H1 (cell line): ENCODE measurements at regions not wholly inside any gene's neighbourhood (a gene's known extent, or its start where the extent isn't known, plus 50 kb on each side); places are given as distances from the start of the nearest gene placed in this dataset.

Experiments
- CTCF ChIA-PET: fragments of 300-600 bp; sonication (Branson Sonifier 250); formaldehyde crosslinking; loops from one replicate; lab custom pipeline; 2021; ENCODE audit not compliant: partially characterized antibody; lab: Charles Lee
- POLR2A ChIA-PET: fragments of 300-600 bp; sonication (Branson Sonifier 250); formaldehyde crosslinking; loops from one replicate; lab custom pipeline; 2021; ENCODE audit warnings: inconsistent platforms; ENCODE audit not compliant: partially characterized antibody; lab: Charles Lee
- DNase-seq, 2 experiments: peaks; one replicate each; pipeline versions ENCODE4 v3.0.0 to v3.0.0-alpha.2; 2010 to 2022; ENCODE audit warnings: low spot score in 2 of 2, low read depth in 1 of 2, mixed read lengths in 1 of 2
- FAIRE-seq: peaks from 2 replicates; lab custom pipeline; 2011; peaks lifted over from hg19 to GRCh38; lab: Jason Lieb, UNC
- H2AFZ ChIP-seq: 2 replicates; pipeline ENCODE4 v1.8.1; 2012; ENCODE audit warnings: low read length, inconsistent platforms
- H2AK5ac ChIP-seq: 2 replicates; pipeline ENCODE4 v1.6.1; 2013; ENCODE audit warnings: low read depth, low read length
- H2BK120ac ChIP-seq: replicated peaks from 2 replicates; pipeline ENCODE3; 2013; ENCODE audit warnings: low read depth, low read length, inconsistent platforms
- H2BK12ac ChIP-seq: 2 replicates; pipeline ENCODE4 v1.6.1; 2013; ENCODE audit warnings: low read depth, low read length
- H2BK15ac ChIP-seq: 2 replicates; pipeline ENCODE4 v1.6.1; 2013; ENCODE audit warnings: low read length
- H2BK20ac ChIP-seq: 2 replicates; pipeline ENCODE4 v1.6.1; 2013; ENCODE audit warnings: low read length
- H2BK5ac ChIP-seq: 2 replicates; pipeline ENCODE4 v1.6.1; 2013; ENCODE audit warnings: low read depth, low read length
- H3K14ac ChIP-seq: 2 replicates; pipeline ENCODE4 v1.6.1; 2013; ENCODE audit warnings: inconsistent platforms; ENCODE audit not compliant: insufficient read length
- H3K18ac ChIP-seq: 2 replicates; pipeline ENCODE4 v1.6.1; 2013; ENCODE audit warnings: low read length; ENCODE audit errors: extremely low read depth
- H3K23ac ChIP-seq: 2 replicates; pipeline ENCODE4 v1.6.1; 2013; ENCODE audit warnings: inconsistent platforms; ENCODE audit not compliant: insufficient read length
- H3K23me2 ChIP-seq: 2 replicates; pipeline ENCODE4 v1.6.1; 2013; ENCODE audit warnings: low read depth, low read length
- H3K27ac ChIP-seq: 2 replicates; pipeline ENCODE4 v1.6.1; 2011; ENCODE audit warnings: low read depth, low read length, inconsistent platforms
- H3K27me3 ChIP-seq, 4 experiments: replicated peaks in 1 of 4; 1 replicate in 1 of 4; 2 replicates in 3 of 4; pipeline versions ENCODE4 v1.6.1 to v1.8.1; 2011 to 2013; ENCODE audit warnings: low read length in 3 of 4, mild to moderate bottlenecking in 3 of 4, inconsistent platforms in 2 of 4, mixed read lengths in 2 of 4, moderate library complexity in 1 of 4; ENCODE audit not compliant: control insufficient read depth in 3 of 4, insufficient read depth in 3 of 4; ENCODE audit errors: extremely low read depth in 1 of 4
- H3K36me3 ChIP-seq, 4 experiments: 2 replicates each; pipeline versions ENCODE4 v1.6.1 to v1.8.1; 2011 to 2013; ENCODE audit warnings: mild to moderate bottlenecking in 4 of 4, low read length in 3 of 4, moderate library complexity in 2 of 4, control low read depth in 1 of 4, inconsistent platforms in 1 of 4; ENCODE audit not compliant: insufficient read depth in 4 of 4, control insufficient read depth in 2 of 4
- H3K4ac ChIP-seq: replicated peaks from 2 replicates; pipeline ENCODE3; 2013; ENCODE audit warnings: low read length, low read depth, mixed read lengths, inconsistent platforms; ENCODE audit not compliant: insufficient read length
- H3K4me1 ChIP-seq, 4 experiments: replicated peaks in 1 of 4; 1 replicate in 1 of 4; 2 replicates in 3 of 4; pipeline versions ENCODE4 v1.6.1 to v1.8.1; 2011 to 2013; ENCODE audit warnings: low read length in 3 of 4, inconsistent platforms in 2 of 4, mixed read lengths in 1 of 4; ENCODE audit not compliant: insufficient read depth in 4 of 4, control insufficient read depth in 3 of 4
- H3K4me2 ChIP-seq, 2 experiments: 2 replicates each; pipeline versions ENCODE4 v1.6.1 to v1.8.1; 2011 to 2013; ENCODE audit warnings: low read depth in 2 of 2, low read length in 2 of 2, control low read depth in 1 of 2, inconsistent platforms in 1 of 2, mild to moderate bottlenecking in 1 of 2; ENCODE audit not compliant: insufficient read depth in 1 of 2
- H3K4me3 ChIP-seq, 4 experiments: fragments of 200-600, 300-600 bp in 1 of 4; sonication (generic), shearing (Covaris generic), sonication (Bioruptor Twin) in 1 of 4; 2 replicates each; pipeline versions ENCODE4 v1.5.1 to v1.8.1; 2011 to 2016; ENCODE audit warnings: low read length in 4 of 4, low read depth in 3 of 4, control low read depth in 2 of 4, inconsistent platforms in 2 of 4, mild to moderate bottlenecking in 2 of 4, mixed read lengths in 1 of 4, moderate library complexity in 1 of 4; ENCODE audit not compliant: insufficient read depth in 2 of 4; ENCODE audit errors: extremely low read depth in 1 of 4
- H3K56ac ChIP-seq: replicated peaks from 2 replicates; pipeline ENCODE3; 2013; ENCODE audit warnings: low read depth, mild to moderate bottlenecking, mixed read lengths, low read length, inconsistent platforms; ENCODE audit not compliant: insufficient read length
- H3K79me1 ChIP-seq: 2 replicates; pipeline ENCODE4 v1.6.1; 2013; ENCODE audit warnings: low read depth, low read length, control low read depth
- H3K79me2 ChIP-seq, 2 experiments: 2 replicates each; pipeline versions ENCODE4 v1.6.1 to v1.8.1; 2012 to 2013; ENCODE audit warnings: low read length in 2 of 2, mild to moderate bottlenecking in 2 of 2, inconsistent platforms in 1 of 2; ENCODE audit not compliant: insufficient read depth in 2 of 2, control insufficient read depth in 1 of 2
- H3K9ac ChIP-seq, 4 experiments: replicated peaks in 1 of 4; 1 replicate in 1 of 4; 2 replicates in 3 of 4; pipeline versions ENCODE4 v1.6.1 to v1.8.1; 2011 to 2013; ENCODE audit warnings: low read depth in 3 of 4, low read length in 3 of 4, control low read depth in 2 of 4, mild to moderate bottlenecking in 2 of 4, moderate library complexity in 2 of 4, inconsistent platforms in 1 of 4; ENCODE audit errors: extremely low read depth in 1 of 4
- H3K9me3 ChIP-seq, 2 experiments: 2 replicates each; pipeline versions ENCODE4 v1.6.1 to v1.8.1; 2012 to 2013; ENCODE audit warnings: mild to moderate bottlenecking in 2 of 2, moderate library complexity in 2 of 2, control low read depth in 1 of 2, inconsistent platforms in 1 of 2, low read depth in 1 of 2, low read length in 1 of 2, mixed read lengths in 1 of 2; ENCODE audit not compliant: insufficient read depth in 2 of 2
- H4K20me1 ChIP-seq, 2 experiments: replicated peaks in 1 of 2; 2 replicates each; pipeline versions ENCODE3 to v1.8.1; 2011 to 2013; ENCODE audit warnings: inconsistent platforms in 2 of 2, low read length in 2 of 2, mild to moderate bottlenecking in 1 of 2; ENCODE audit not compliant: insufficient read depth in 2 of 2, control insufficient read depth in 1 of 2
- H4K5ac ChIP-seq: 2 replicates; pipeline ENCODE4 v1.6.1; 2013; ENCODE audit warnings: low read length, low read depth, mixed read lengths, inconsistent platforms; ENCODE audit not compliant: insufficient read length
- H4K8ac ChIP-seq: 2 replicates; pipeline ENCODE4 v1.8.0; 2013; ENCODE audit warnings: mild to moderate bottlenecking, moderate library complexity, low read length, inconsistent platforms; ENCODE audit not compliant: insufficient read depth; ENCODE audit errors: extremely low read depth
- H4K91ac ChIP-seq: replicated peaks from 2 replicates; pipeline ENCODE3; 2013; ENCODE audit warnings: low read length, mixed read lengths, inconsistent platforms; ENCODE audit not compliant: insufficient read length
- CEBPB ChIP-seq: IDR thresholded peaks from 2 replicates; pipeline ENCODE4 v1.6.1; 2012; ENCODE audit warnings: low read depth, low read length
- NANOG ChIP-seq: IDR thresholded peaks from 2 replicates; pipeline ENCODE4 v1.6.1; 2011; ENCODE audit warnings: low read length, low read depth, mild to moderate bottlenecking, inconsistent platforms; ENCODE audit not compliant: insufficient read depth, poor library complexity, severe bottlenecking
- NRF1 ChIP-seq: IDR thresholded peaks from 2 replicates; pipeline ENCODE4 v1.6.1; 2011; ENCODE audit warnings: mild to moderate bottlenecking, low read depth, low read length, improper control_type of control experiment
- POLR2A ChIP-seq, 2 experiments: IDR thresholded peaks; 1 replicate in 1 of 2; 2 replicates in 1 of 2; pipeline ENCODE4 v1.6.1; 2011; ENCODE audit warnings: low read depth in 2 of 2, low read length in 2 of 2, mild to moderate bottlenecking in 2 of 2; ENCODE audit errors: control extremely low read depth in 1 of 2
- POU5F1 ChIP-seq: IDR thresholded peaks from 2 replicates; pipeline ENCODE4 v1.6.1; 2011; ENCODE audit warnings: low read depth, mild to moderate bottlenecking, low read length, moderate library complexity
- RAD21 ChIP-seq, 2 experiments: IDR thresholded peaks in 1 of 2; conservative IDR thresholded peaks in 1 of 2; 2 replicates each; pipeline ENCODE4 v1.6.1; 2011; ENCODE audit warnings: low read depth in 2 of 2, low read length in 2 of 2, improper control_type of control experiment in 1 of 2, inconsistent platforms in 1 of 2, mild to moderate bottlenecking in 1 of 2, moderate library complexity in 1 of 2
- RBBP5 ChIP-seq: IDR thresholded peaks from 2 replicates; pipeline ENCODE4 v1.7.1; 2012; ENCODE audit warnings: low read depth, mild to moderate bottlenecking, inconsistent platforms, low read length, moderate library complexity, borderline replicate concordance
- RFX5 ChIP-seq: IDR thresholded peaks from 2 replicates; pipeline ENCODE4 v1.6.1; 2011; ENCODE audit warnings: low read depth, low read length, improper control_type of control experiment, borderline replicate concordance
- USF2 ChIP-seq: IDR thresholded peaks from 2 replicates; pipeline ENCODE4 v1.6.1; 2011; ENCODE audit warnings: low read length, improper control_type of control experiment
- WGBS, 2 experiments: shearing (Covaris generic) in 1 of 2; methylation state at CpG; one replicate each; pipeline versions ENCODE4 v1.1.6 to v1.1.7; 2013 to 2015; ENCODE audit warnings: low lambda C conversion rate in 2 of 2, mixed read lengths in 2 of 2, inconsistent platforms in 1 of 2, low coverage in 1 of 2, missing lambda C conversion rate in 1 of 2; ENCODE audit not compliant: insufficient replicate concordance in 2 of 2, insufficient coverage in 1 of 2, insufficient read length in 1 of 2; ENCODE audit errors: extremely low coverage in 1 of 2, missing lambda C conversion rate in 1 of 2; 5-methylcytosine and 5-hydroxymethylcytosine counted together
- TF ChIP-seq, protein P1 (sequence below), 3 experiments: IDR thresholded peaks; 1 replicate in 2 of 3; 2 replicates in 1 of 3; pipeline versions ENCODE4 v1.5.1 to v1.6.1; 2011; ENCODE audit warnings: low read length in 3 of 3, mild to moderate bottlenecking in 3 of 3, inconsistent platforms in 2 of 3, low read depth in 1 of 3, moderate library complexity in 1 of 3; ENCODE audit not compliant: insufficient read depth in 1 of 3; ENCODE audit errors: control extremely low read depth in 1 of 3

DNA sequence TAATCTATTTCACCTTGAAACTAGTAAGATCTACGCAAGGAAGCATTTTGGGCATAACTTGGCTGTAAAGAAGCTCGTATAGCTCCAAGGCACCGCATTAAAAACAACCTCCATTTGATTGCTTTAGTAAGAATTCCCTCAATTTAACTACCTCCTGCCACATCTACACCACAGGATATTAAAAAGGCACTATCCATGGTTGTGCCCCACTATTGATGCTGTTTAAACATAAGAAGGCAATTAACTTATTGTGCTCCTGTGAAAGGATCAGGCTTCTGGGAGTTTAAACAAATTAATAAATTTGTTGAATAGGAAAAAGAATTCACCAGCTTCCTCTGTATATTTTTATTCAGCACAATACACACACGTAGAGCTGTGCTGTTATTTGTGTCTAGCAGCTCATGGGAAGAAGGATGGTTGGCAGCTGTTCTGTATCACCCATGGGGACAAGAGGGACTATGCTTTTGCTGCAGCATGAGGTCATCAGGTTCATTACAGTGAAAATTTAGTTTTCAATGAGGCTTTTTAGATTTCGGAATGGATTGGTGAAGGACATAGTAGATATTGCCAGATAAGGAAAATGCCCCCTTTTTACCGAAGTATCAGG is 513.3 kb downstream of the HAO1 start:
- no peak overlapping the region for H3K9ac ChIP-seq
- TF ChIP-seq NANOG (no peak), RAD21 (IDR thresholded peaks at IDR 0.05 in 1 of 2, conservative IDR thresholded peaks at IDR 0.05 in 1 of 2; ENCODE audit: low read depth in 2 of 2, low read length in 2 of 2) (no peak), CEBPB (no peak), RBBP5 (no peak), POU5F1 (no peak), RFX5 (no peak), NRF1 (no peak), USF2 (no peak), POLR2A (IDR thresholded peaks at IDR 0.05; ENCODE audit: control extremely low read depth in 1 of 2, low read depth in 2 of 2, low read length in 2 of 2) (no peak)
- TF ChIP-seq, protein P1, sequence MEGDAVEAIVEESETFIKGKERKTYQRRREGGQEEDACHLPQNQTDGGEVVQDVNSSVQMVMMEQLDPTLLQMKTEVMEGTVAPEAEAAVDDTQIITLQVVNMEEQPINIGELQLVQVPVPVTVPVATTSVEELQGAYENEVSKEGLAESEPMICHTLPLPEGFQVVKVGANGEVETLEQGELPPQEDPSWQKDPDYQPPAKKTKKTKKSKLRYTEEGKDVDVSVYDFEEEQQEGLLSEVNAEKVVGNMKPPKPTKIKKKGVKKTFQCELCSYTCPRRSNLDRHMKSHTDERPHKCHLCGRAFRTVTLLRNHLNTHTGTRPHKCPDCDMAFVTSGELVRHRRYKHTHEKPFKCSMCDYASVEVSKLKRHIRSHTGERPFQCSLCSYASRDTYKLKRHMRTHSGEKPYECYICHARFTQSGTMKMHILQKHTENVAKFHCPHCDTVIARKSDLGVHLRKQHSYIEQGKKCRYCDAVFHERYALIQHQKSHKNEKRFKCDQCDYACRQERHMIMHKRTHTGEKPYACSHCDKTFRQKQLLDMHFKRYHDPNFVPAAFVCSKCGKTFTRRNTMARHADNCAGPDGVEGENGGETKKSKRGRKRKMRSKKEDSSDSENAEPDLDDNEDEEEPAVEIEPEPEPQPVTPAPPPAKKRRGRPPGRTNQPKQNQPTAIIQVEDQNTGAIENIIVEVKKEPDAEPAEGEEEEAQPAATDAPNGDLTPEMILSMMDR (IDR thresholded peaks at IDR 0.05; ENCODE audit: control extremely low read depth in 1 of 3, insufficient read depth in 1 of 3, low read depth in 1 of 3, low read length in 3 of 3), result no peak

More for the DNA sequence above, 513.3 kb downstream of the HAO1 start:
- H2BK20ac ChIP-seq, result no peak overlapping the region
- H3K14ac ChIP-seq, result no peak overlapping the region
- no peaks in the 10 kb centered on the region for H3K27me3 ChIP-seq
- no peak overlapping the region for H3K23ac ChIP-seq
- no peak overlapping the region for H3K4ac ChIP-seq
- H3K79me1 ChIP-seq, result no peaks in the 10 kb centered on the region
- WGBS, 2 experiments, result 93% methylated on average over 6 of the region's 6 CpGs; no CpG with 5 or more reads in 1 of the 2 experiments
- no peak overlapping the region for H2AK5ac ChIP-seq
- no peak overlapping the region for H4K8ac ChIP-seq
- no peak overlapping the region for H3K27ac ChIP-seq
- H3K9me3 ChIP-seq, result no peaks in the 10 kb centered on the region
- H3K79me2 ChIP-seq, result no peaks in the 10 kb centered on the region
- no peaks in the 10 kb centered on the region for H3K36me3 ChIP-seq
- POLR2A ChIA-PET, result no interaction called here
- H3K18ac ChIP-seq, result no peak overlapping the region
- H4K20me1 ChIP-seq, result no peaks in the 10 kb centered on the region
- H2BK5ac ChIP-seq, result no peak overlapping the region
- CTCF ChIA-PET, result interaction anchor here (0.6 to 1.8 kb wide), 4 partner anchors 19 to 402 kb away, joined by 3 to 4 read pairs (median 3); no protein-coding TSS in a partner anchor
- H2BK120ac ChIP-seq, result no peak overlapping the region
- no peaks in the 10 kb centered on the region for H3K4me1 ChIP-seq
- no peak overlapping the region for H3K4me3 ChIP-seq
- no peak overlapping the region for H4K91ac ChIP-seq
- H2AFZ ChIP-seq, result no peak overlapping the region
- no peak overlapping the region for H3K4me2 ChIP-seq
- H2BK12ac ChIP-seq, result no peak overlapping the region
- H3K56ac ChIP-seq, result no peak overlapping the region
- H4K5ac ChIP-seq, result no peak overlapping the region
- H3K23me2 ChIP-seq, result no peaks in the 10 kb centered on the region
- DNase-seq (no peak), FAIRE-seq (no peak)
- no peak overlapping the region for H2BK15ac ChIP-seq
